CD4-positive, alpha-beta T cell treated with Interferon alpha-2 for 1 hour (primary cell): ENCODE measurements at regions not wholly inside any gene's neighbourhood (a gene's known extent, or its start where the extent isn't known, plus 50 kb on each side); places are given as distances from the start of the nearest gene placed in this dataset.

Source experiments
- DNase-seq, 2 donors: peaks; one replicate each; pipeline ENCODE4 v3.0.0-alpha.2; 2020 to 2022

GRCh38 chr17:68185820-68186219 is 62.0 kb upstream of the AMZ2 start:
- DNase-seq, result no peak

GRCh38 chr17:68190495-68190894 is 57.3 kb upstream of the AMZ2 start:
- no peak for DNase-seq

- DNase-seq, result no peak
Observed at GRCh38 chr17:68195667-68196393, 52.0 kb upstream of the AMZ2 start.

GRCh38 chr17:68196394-68197090 is 51.3 kb upstream of the AMZ2 start:
- no peak for DNase-seq

- peak in 1 of 2 donors; percentile 46 for DNase-seq
Observed at GRCh38 chr17:68197091-68197996, 50.5 kb upstream of the AMZ2 start.

GRCh38 chr17:68197997-68198930 is 49.6 kb upstream of the AMZ2 start:
- DNase-seq, result peak in 1 of 2 donors; percentile 36
